Adrenal gland (tissue), 5 donors: ENCODE measurements at regions not wholly inside any gene's neighbourhood (a gene's known extent, or its start where the extent isn't known, plus 50 kb on each side); places are given as distances from the start of the nearest gene placed in this dataset.

ENCODE experiments used
- POLR2A ChIP-seq, 2 donors: fragments of 450-650 bp; IDR thresholded peaks; one replicate each; pipeline ENCODE4 v1.6.1; 2017; ENCODE audit warnings: antibody characterized with exemption in 2 of 2, mild to moderate bottlenecking in 2 of 2, moderate library complexity in 1 of 2
- TF ChIP-seq, protein P1 (sequence below), 6 experiments: fragments of 450-650 bp in 4 of 6; fragments of 200-600 bp in 2 of 6; sonication (generic) in 1 of 6; IDR thresholded peaks; 1 replicate in 5 of 6; 2 replicates in 1 of 6; pipeline versions ENCODE4 v1.5.1 to v1.8.0; 2016 to 2021; ENCODE audit warnings: antibody characterized with exemption in 6 of 6, mild to moderate bottlenecking in 2 of 6, moderate library complexity in 1 of 6
- donor health status: DM: no; HTN: no; CAD: no.

DNA sequence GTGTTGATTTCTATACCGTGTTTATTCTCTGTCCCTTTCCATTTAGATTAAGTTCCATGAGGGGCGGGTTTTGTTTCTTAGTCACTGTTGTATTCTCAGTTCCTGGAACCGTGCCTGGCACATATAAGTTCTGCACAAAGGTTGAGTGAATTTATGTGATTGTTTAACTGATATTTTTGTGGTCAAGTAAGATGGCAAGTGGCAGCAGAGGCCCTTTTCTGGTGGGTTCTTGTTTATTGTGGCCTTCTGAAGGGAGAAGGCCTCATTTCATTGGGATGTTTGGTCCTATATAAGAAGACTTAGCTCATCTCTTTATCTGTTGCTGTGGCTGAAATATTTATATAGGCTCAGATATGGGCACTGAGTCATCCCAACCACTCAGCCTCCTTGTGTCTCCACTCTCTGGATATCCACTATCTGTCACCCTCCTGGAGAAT is 262.5 kb downstream of the PSAT1 start:
- TF ChIP-seq, protein P1, sequence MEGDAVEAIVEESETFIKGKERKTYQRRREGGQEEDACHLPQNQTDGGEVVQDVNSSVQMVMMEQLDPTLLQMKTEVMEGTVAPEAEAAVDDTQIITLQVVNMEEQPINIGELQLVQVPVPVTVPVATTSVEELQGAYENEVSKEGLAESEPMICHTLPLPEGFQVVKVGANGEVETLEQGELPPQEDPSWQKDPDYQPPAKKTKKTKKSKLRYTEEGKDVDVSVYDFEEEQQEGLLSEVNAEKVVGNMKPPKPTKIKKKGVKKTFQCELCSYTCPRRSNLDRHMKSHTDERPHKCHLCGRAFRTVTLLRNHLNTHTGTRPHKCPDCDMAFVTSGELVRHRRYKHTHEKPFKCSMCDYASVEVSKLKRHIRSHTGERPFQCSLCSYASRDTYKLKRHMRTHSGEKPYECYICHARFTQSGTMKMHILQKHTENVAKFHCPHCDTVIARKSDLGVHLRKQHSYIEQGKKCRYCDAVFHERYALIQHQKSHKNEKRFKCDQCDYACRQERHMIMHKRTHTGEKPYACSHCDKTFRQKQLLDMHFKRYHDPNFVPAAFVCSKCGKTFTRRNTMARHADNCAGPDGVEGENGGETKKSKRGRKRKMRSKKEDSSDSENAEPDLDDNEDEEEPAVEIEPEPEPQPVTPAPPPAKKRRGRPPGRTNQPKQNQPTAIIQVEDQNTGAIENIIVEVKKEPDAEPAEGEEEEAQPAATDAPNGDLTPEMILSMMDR (IDR thresholded peaks at IDR 0.05), result no peak
- TF ChIP-seq POLR2A (IDR thresholded peaks at IDR 0.05), result no peak
